ENCODE measurements at regions not wholly inside any gene's neighbourhood (a gene's known extent, or its start where the extent isn't known, plus 50 kb on each side); places are given as distances from the start of the nearest gene placed in this dataset.
A peak's percentile ranks its signal among the peaks of the same experiment; 100 is the strongest.

DNA sequence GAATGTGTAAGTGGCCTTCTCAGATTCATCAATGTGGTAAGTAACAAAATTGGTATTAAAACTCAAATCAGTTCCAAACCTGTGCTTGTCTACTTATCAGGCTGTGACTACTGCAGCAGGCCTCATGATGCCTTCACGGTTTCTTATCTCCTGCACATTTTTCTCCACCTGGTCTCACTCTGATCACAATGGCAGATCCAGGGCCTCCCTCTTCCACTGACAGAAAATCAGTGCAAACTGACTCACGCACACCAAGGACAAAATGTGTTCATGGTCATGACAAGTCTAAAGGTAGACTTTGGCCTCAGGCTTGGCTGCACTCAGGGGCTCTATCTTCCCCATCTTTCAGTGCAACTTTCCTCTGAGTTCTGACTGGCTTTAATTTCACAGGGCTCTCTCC, 56.7 kb upstream of the ATP1A1 start:
- no peaks in the 10 kb centered on the region for H3K36me3 ChIP-seq
- H3K27ac ChIP-seq (replicated peaks in 1 of 4): no peak overlapping the region
- no peak overlapping the region for H3K4me3 ChIP-seq
- no peak for DNase-seq (ENCODE audit: extremely low spot score)
- 87% methylated on average over 2 of the region's 2 CpGs for WGBS
- H3K9me3 ChIP-seq: no peaks in the 10 kb centered on the region
- no peaks in the 10 kb centered on the region for H3K27me3 ChIP-seq
- TF ChIP-seq POLR2A (IDR thresholded peaks at IDR 0.05; ENCODE audit: low read depth) (no peak), CTCF (IDR thresholded peaks at IDR 0.05) (no peak), POLR2AphosphoS5 (IDR thresholded peaks at IDR 0.05) (no peak), EP300 (IDR thresholded peaks at IDR 0.05) (no peak)
- no peaks in the 10 kb centered on the region for H3K4me1 ChIP-seq
- intact Hi-C loops (cut with DNase I): no loop called here

- no peak overlapping the region for H3K27ac ChIP-seq (replicated peaks in 1 of 4)
- no peaks in the 10 kb centered on the region for H3K27me3 ChIP-seq
- 54% methylated on average over 9 of the region's 9 CpGs for WGBS
- DNase-seq (ENCODE audit: extremely low spot score): no peak
- no peak overlapping the region for H3K4me3 ChIP-seq
- H3K9me3 ChIP-seq: no peaks in the 10 kb centered on the region
- intact Hi-C loops (cut with DNase I): no loop called here
- no peaks in the 10 kb centered on the region for H3K4me1 ChIP-seq
- TF ChIP-seq POLR2AphosphoS5 (IDR thresholded peaks at IDR 0.05): no peak
- no peak for TF ChIP-seq CTCF (IDR thresholded peaks at IDR 0.05)
- no peak for TF ChIP-seq EP300 (IDR thresholded peaks at IDR 0.05)
- no peak for TF ChIP-seq POLR2A (IDR thresholded peaks at IDR 0.05; ENCODE audit: low read depth)
- no peaks in the 10 kb centered on the region for H3K36me3 ChIP-seq
Observed at GRCh38 chr1:116318897-116319296, 54.1 kb upstream of the ATP1A1 start.

DNA sequence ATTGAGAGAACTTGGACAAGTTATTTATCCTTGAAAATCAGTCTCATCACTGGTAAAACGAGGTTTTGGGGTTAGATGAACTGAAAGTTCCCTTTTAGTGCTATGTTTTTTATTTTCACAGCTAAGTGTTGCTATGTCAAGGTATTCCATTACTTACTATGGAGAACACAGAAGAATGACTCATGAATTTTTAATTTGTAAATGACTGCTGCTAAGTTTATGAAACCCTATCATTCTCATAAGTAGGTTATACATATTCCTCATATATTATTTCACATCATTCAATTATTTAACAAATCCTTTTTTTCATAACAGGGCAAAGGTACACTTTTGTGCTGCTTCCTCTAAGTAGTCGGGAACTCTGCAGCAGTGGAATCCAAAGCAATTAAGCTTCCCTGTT, 52.2 kb upstream of the ATP1A1 start:
- H3K4me1 ChIP-seq: no peaks in the 10 kb centered on the region
- no peak overlapping the region for H3K4me3 ChIP-seq
- intact Hi-C loops (cut with DNase I): no loop called here
- DNase-seq (ENCODE audit: extremely low spot score): no peak
- H3K36me3 ChIP-seq: no peaks in the 10 kb centered on the region
- TF ChIP-seq CTCF (IDR thresholded peaks at IDR 0.05): no peak
- TF ChIP-seq EP300 (IDR thresholded peaks at IDR 0.05): no peak
- no peak for TF ChIP-seq POLR2A (IDR thresholded peaks at IDR 0.05; ENCODE audit: low read depth)
- TF ChIP-seq POLR2AphosphoS5 (IDR thresholded peaks at IDR 0.05): no peak
- no peaks in the 10 kb centered on the region for H3K9me3 ChIP-seq
- H3K27ac ChIP-seq (replicated peaks in 1 of 4): no peak overlapping the region
- WGBS: 55% methylated on average over 2 of the region's 2 CpGs
- H3K27me3 ChIP-seq: no peaks in the 10 kb centered on the region

- WGBS: 83% methylated on average over 5 of the region's 5 CpGs
- Histone ChIP-seq H3K9me3 (no peaks in the 10 kb centered on the region), H3K4me3 (no peak overlapping the region), H3K4me1 (no peaks in the 10 kb centered on the region), H3K36me3 (no peaks in the 10 kb centered on the region), H3K27me3 (no peaks in the 10 kb centered on the region), H3K27ac (replicated peaks in 1 of 4) (no peak overlapping the region)
- peak; percentile 83 for DNase-seq (ENCODE audit: extremely low spot score)
- intact Hi-C loops (cut with DNase I): no loop called here
- no peak for TF ChIP-seq EP300 (IDR thresholded peaks at IDR 0.05)
- TF ChIP-seq CTCF (IDR thresholded peaks at IDR 0.05): no peak
- no peak for TF ChIP-seq POLR2AphosphoS5 (IDR thresholded peaks at IDR 0.05)
- no peak for TF ChIP-seq POLR2A (IDR thresholded peaks at IDR 0.05; ENCODE audit: low read depth)
Observed at GRCh38 chr1:116321766-116322175, 51.3 kb upstream of the ATP1A1 start.

- Histone ChIP-seq H3K27ac (replicated peaks in 1 of 4) (no peak overlapping the region), H3K27me3 (no peaks in the 10 kb centered on the region), H3K36me3 (no peaks in the 10 kb centered on the region), H3K4me3 (no peak overlapping the region), H3K4me1 (no peaks in the 10 kb centered on the region), H3K9me3 (no peaks in the 10 kb centered on the region)
- intact Hi-C loops (cut with DNase I): no loop called here
- DNase-seq (ENCODE audit: extremely low spot score): no peak
- 79% methylated on average over 3 of the region's 3 CpGs for WGBS
- no peak for TF ChIP-seq EP300 (IDR thresholded peaks at IDR 0.05)
- no peak for TF ChIP-seq POLR2AphosphoS5 (IDR thresholded peaks at IDR 0.05)
- no peak for TF ChIP-seq CTCF (IDR thresholded peaks at IDR 0.05)
- no peak for TF ChIP-seq POLR2A (IDR thresholded peaks at IDR 0.05; ENCODE audit: low read depth)
Observed at GRCh38 chr1:116322752-116323405, 50.2 kb upstream of the ATP1A1 start.
